SK-N-SH (cell line): ENCODE measurements at regions not wholly inside any gene's neighbourhood (a gene's known extent, or its start where the extent isn't known, plus 50 kb on each side); places are given as distances from the start of the nearest gene placed in this dataset.

Experiments used
- CHD2 ChIP-seq: fragments of 150-350 bp; IDR thresholded peaks from 2 replicates; pipeline ENCODE4 v1.6.1; 2018; ENCODE audit warnings: low read length; ENCODE audit not compliant: partially characterized antibody
- EZH2phosphoT487 ChIP-seq: fragments of 200-600 bp; sonication (generic); IDR thresholded peaks from 2 replicates; pipeline ENCODE4 v1.6.1; 2017; ENCODE audit warnings: low read depth, mixed run types, mild to moderate bottlenecking, antibody characterized with exemption, moderate library complexity, borderline replicate concordance
- GABPA ChIP-seq: IDR thresholded peaks from 2 replicates; pipeline ENCODE4 v1.4.0; 2012; ENCODE audit warnings: low read depth, mild to moderate bottlenecking
- MEF2A ChIP-seq: IDR thresholded peaks from 2 replicates; pipeline ENCODE4 v1.4.0; 2012; ENCODE audit warnings: low read depth, borderline replicate concordance
- MXI1 ChIP-seq: IDR thresholded peaks from 2 replicates; pipeline ENCODE4 v1.6.1; 2012; ENCODE audit warnings: mild to moderate bottlenecking, low read depth, low read length, improper control_type of control experiment
- NFIC ChIP-seq: IDR thresholded peaks from 2 replicates; pipeline ENCODE4 v1.4.0; 2012; ENCODE audit warnings: borderline replicate concordance
- POLR2AphosphoS5 ChIP-seq: IDR thresholded peaks from 2 replicates; pipeline ENCODE4 v1.6.1; 2012; ENCODE audit warnings: low read depth, low read length
- TAF1 ChIP-seq: IDR thresholded peaks from 2 replicates; pipeline ENCODE4 v1.6.1; 2012; ENCODE audit warnings: low read depth, mild to moderate bottlenecking, low read length, moderate library complexity, borderline replicate concordance
- TEAD4 ChIP-seq: IDR thresholded peaks from 2 replicates; pipeline ENCODE4 v1.4.0; 2012; ENCODE audit warnings: mild to moderate bottlenecking, borderline replicate concordance; ENCODE audit not compliant: insufficient read depth
- USF1 ChIP-seq: IDR thresholded peaks from 2 replicates; pipeline ENCODE4 v1.4.0; 2012; ENCODE audit warnings: low read depth, borderline replicate concordance
- TF ChIP-seq, protein P1 (sequence below): IDR thresholded peaks from 2 replicates; pipeline ENCODE4 v1.4.0; 2012; ENCODE audit warnings: low read depth, borderline replicate concordance
- TF ChIP-seq, protein P2 (sequence below): fragments of 150-350 bp; IDR thresholded peaks from 2 replicates; pipeline ENCODE4 v1.6.1; 2017; ENCODE audit warnings: antibody characterized with exemption, low read length, low read depth, borderline replicate concordance
- TF ChIP-seq, protein P3 (sequence below): fragments of 200-600 bp; sonication (generic); IDR thresholded peaks from 2 replicates; pipeline ENCODE4 v1.6.1; 2017; ENCODE audit warnings: antibody characterized with exemption, mild to moderate bottlenecking, moderate library complexity

- TF ChIP-seq POLR2AphosphoS5 (no peak), EZH2phosphoT487 (no peak), MXI1 (no peak), NFIC (no peak), MEF2A (no peak), USF1 (no peak), GABPA (no peak), TAF1 (no peak), TEAD4 (no peak), CHD2 (no peak)
- TF ChIP-seq, protein P1, sequence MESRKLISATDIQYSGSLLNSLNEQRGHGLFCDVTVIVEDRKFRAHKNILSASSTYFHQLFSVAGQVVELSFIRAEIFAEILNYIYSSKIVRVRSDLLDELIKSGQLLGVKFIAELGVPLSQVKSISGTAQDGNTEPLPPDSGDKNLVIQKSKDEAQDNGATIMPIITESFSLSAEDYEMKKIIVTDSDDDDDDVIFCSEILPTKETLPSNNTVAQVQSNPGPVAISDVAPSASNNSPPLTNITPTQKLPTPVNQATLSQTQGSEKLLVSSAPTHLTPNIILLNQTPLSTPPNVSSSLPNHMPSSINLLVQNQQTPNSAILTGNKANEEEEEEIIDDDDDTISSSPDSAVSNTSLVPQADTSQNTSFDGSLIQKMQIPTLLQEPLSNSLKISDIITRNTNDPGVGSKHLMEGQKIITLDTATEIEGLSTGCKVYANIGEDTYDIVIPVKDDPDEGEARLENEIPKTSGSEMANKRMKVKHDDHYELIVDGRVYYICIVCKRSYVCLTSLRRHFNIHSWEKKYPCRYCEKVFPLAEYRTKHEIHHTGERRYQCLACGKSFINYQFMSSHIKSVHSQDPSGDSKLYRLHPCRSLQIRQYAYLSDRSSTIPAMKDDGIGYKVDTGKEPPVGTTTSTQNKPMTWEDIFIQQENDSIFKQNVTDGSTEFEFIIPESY: no peak
- TF ChIP-seq, protein P2, sequence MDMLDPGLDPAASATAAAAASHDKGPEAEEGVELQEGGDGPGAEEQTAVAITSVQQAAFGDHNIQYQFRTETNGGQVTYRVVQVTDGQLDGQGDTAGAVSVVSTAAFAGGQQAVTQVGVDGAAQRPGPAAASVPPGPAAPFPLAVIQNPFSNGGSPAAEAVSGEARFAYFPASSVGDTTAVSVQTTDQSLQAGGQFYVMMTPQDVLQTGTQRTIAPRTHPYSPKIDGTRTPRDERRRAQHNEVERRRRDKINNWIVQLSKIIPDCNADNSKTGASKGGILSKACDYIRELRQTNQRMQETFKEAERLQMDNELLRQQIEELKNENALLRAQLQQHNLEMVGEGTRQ: no peak
- TF ChIP-seq, protein P3, sequence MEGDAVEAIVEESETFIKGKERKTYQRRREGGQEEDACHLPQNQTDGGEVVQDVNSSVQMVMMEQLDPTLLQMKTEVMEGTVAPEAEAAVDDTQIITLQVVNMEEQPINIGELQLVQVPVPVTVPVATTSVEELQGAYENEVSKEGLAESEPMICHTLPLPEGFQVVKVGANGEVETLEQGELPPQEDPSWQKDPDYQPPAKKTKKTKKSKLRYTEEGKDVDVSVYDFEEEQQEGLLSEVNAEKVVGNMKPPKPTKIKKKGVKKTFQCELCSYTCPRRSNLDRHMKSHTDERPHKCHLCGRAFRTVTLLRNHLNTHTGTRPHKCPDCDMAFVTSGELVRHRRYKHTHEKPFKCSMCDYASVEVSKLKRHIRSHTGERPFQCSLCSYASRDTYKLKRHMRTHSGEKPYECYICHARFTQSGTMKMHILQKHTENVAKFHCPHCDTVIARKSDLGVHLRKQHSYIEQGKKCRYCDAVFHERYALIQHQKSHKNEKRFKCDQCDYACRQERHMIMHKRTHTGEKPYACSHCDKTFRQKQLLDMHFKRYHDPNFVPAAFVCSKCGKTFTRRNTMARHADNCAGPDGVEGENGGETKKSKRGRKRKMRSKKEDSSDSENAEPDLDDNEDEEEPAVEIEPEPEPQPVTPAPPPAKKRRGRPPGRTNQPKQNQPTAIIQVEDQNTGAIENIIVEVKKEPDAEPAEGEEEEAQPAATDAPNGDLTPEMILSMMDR: no peak
Measured at GRCh38 chr5:13322769-13323168, 621.7 kb downstream of the DNAH5 start.
